ENCODE measurements at regions not wholly inside any gene's neighbourhood (a gene's known extent, or its start where the extent isn't known, plus 50 kb on each side); places are given as distances from the start of the nearest gene placed in this dataset.
A peak's percentile ranks its signal among the peaks of the same experiment; 100 is the strongest.
"Not testable (repeated sequence)": the region's sequence is repeated elsewhere in the genome, so short reads cannot be mapped to it uniquely, and the experiment has no call there.

- no peak for FAIRE-seq
- DNase-seq (ENCODE audit: low spot score): no peak
These were observed 161.3 kb upstream of the AUTS2 start for GRCh38 chr7:69436946-69437345.

DNA sequence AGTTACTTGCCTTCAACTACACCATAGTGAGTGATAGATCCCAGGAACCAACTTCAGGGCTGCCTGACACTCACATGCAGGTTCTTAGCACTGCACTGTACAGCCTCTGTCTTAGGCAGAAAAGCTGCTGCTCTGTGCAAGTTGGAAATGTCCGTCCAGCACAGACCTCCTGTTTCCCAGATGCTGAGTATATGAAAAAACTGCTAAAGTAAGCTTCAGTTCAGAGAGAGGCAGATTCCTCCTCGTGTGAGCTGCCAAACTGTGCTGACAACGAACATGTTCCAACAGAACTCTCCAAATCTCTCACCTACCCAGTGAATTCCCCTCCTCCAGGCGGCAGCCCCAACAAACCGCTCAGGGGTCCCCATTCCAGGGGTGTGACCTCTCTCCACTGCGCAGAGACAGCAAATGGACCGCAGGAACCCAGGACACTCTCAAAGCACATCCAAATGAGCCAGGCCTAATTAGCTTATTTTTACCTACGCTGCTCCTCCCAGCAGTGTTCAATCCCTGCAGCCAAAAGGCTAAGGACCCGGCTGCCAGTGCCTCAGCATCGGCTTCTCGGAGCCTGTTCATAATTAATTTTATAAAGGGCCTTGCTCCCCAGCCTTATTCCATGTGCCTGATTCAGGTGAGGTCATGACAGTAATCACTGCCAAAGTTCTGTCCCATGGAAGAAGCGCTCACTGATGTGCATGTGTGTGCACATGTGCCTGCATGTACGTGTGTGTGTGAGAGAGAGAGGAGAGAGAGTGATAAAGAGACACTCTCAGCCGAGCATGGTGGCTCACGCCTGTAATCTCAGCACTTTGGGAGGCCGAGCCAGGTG is 159.5 kb upstream of the AUTS2 start:
- FAIRE-seq: no peak
- no peak for DNase-seq (ENCODE audit: low spot score)

- DNase-seq (ENCODE audit: low spot score): no peak
- no peak for FAIRE-seq
These were observed 158.5 kb upstream of the AUTS2 start for GRCh38 chr7:69439636-69440325.

GRCh38 chr7:69440976-69441375 is 157.3 kb upstream of the AUTS2 start:
- no peak for DNase-seq (ENCODE audit: low spot score)
- FAIRE-seq: no peak

DNA sequence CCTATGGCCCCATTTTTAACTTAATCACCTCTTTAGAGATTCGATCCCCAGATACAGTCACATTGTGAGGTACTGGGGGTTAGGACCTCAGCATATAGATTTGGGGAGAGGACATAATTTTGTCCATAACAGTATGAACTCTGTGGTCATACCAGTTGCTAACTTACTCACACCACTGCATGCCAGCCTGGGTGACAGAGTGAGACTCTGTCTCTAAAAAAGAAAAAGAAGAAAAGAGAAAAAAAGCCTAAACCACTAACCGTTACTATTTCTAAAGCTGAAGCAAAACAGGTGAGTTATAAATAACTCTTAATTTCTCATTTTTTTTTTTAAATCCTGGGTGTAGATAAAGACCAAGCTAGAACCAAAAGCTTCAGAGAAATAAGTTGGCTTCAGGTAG is 155.1 kb upstream of the AUTS2 start:
- FAIRE-seq (no peak), DNase-seq (ENCODE audit: low spot score) (no peak)

DNA sequence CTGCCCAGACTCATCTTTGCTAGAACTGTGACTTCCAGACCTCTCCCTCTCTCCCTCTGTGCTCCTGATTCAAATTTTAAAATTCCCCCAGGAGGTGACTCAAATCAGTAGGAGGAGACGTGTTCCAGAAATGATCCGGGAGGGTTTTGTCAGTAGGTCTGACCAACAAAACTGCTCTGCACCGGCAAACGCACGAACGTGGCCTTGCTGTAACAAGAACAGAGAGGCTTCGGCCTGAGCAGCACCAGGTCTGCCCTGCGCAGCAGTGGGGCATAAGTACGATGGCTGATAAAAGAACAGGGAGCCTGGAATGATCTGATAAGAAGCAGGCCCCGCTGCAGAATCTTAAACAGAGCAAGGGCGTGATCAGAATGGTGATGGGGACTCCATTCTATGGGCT is 152.7 kb upstream of the AUTS2 start:
- FAIRE-seq: no peak

GRCh38 chr7:69446213-69446612 is 152.1 kb upstream of the AUTS2 start:
- DNase-seq (ENCODE audit: low spot score): not testable (repeated sequence)

More for the DNA sequence above, 152.7 kb upstream of the AUTS2 start:
- no peak for DNase-seq (ENCODE audit: low spot score)

DNA sequence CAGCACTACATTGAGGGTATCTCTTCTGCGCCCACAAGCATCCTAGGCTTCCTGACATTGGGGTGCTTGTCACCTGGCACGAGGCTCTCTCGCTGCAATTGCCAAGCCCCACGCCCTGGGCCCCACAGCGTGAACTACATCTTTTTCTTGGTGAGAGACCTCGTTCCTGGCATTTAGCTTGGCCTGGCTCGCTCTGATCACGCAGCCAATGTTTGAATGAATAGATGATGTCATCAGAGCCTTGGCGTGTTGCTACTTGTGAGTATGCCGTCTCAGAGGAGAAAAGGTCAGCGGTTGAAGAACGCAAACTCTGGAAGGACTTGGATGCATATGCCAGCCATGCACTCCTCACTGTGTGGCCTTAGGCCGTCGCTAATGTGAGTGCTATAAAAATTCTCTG is 150.2 kb upstream of the AUTS2 start:
- DNase-seq (ENCODE audit: low spot score) (no peak), FAIRE-seq (no peak)

More at GRCh38 chr7:69446213-69446612, 152.1 kb upstream of the AUTS2 start:
- FAIRE-seq: not testable (repeated sequence)

- DNase-seq (ENCODE audit: low spot score) (no peak), FAIRE-seq (no peak)
These were observed 147.8 kb upstream of the AUTS2 start for GRCh38 chr7:69450456-69450855.

DNA sequence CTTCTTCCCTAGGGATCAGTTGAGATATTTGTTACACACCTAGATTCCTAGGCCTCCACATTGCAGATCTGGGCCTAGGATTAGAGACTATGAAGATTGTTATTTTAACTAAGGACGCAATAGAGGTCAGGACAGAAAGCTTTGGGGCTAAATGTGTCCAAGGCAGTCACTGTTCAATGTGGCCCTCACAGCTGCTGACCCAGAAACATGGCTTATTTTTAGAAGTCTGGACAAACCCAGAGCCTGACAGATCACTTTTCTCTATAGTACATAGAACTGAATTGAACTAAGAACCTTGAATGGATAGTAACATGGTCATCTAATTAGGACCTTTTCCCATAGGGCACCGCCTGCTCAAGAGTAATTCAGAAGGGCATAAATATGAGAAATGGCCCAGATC is 146.6 kb upstream of the AUTS2 start:
- DNase-seq (ENCODE audit: low spot score) (no peak), FAIRE-seq (no peak)

DNA sequence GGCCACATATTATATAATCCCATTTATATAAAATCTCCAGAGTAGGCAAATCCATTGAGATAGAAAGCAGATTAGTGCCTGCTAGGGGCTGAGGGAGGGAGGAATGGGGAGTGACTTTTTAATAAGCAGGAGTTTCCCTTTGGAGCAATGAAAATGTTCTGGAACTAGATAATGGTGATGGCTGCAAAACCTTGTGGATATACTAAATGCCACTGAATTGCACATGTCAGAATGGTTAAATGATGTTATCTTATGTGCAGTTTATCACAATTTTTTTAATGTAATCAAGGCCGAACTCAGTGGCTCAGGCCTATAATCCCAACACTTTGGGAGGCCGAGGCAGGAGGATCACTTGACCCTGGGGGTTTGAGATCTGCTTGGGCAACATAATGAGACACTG is 145.5 kb upstream of the AUTS2 start:
- DNase-seq (ENCODE audit: low spot score): no peak
- no peak for FAIRE-seq

DNA sequence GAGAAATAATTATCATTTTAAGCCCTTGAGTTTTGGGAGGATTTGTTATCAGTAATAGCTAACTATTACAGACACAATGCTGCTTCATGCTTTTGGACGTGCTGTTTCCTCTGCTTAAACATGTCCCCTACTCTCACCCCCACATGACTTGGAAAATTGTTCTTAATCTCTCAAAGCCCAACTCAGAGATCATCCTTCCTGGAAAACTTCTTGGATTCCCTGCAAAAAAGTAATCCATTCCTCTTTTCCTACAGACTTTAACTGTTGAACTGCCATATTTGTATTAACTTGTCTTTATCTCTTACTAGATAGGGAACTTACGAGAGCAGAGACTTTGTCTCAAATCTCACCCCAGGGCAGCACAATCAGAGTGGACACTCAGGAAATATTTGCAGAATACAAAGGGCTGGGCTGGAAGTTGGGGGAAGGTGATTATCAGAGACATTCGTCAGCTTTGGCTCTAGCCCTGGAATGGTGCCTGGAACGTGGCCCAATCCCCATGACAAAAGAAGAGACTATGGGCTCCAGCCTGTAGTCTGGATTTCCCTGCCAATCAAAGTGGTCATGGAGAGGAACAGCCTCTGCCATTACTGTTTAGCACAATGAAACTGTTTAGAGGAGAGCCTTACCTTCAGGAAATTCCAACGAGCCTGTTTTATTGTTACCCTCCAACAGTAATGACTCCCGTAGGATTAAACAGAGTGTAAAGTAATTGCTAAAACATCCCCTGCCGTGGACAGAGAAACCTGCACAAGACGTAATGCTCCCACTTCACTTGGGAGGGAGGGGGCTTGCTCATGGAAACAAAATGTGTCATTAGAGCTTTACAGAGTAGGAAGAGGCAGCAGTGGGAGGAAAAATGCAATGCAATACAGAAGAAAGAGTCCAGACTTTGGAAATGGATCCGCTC is 140.4 kb upstream of the AUTS2 start:
- FAIRE-seq (no peak), DNase-seq (ENCODE audit: low spot score) (peak; percentile 47)

GRCh38 chr7:69464035-69464434 is 134.2 kb upstream of the AUTS2 start:
- FAIRE-seq (no peak), DNase-seq (ENCODE audit: low spot score) (no peak)

DNA sequence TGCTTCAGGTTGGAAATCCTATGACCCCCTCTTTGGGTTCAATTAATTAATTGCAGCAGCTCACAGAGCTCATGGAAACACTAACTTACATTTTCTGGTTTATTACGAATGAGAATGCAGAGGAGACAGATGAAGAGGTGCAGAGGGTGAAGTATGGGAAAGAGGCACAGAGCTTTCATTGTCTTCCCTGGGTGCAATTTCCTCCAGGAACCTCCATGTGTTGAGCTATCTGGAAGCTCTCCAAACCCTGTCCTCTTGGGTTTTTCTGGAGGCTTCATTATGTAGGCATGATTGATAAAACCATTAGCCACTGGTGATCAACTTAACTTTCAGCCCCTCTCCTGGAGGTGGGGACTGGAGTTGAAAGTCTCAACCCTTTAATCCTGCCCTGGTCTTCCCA is 133.0 kb upstream of the AUTS2 start:
- DNase-seq (ENCODE audit: low spot score): no peak
- FAIRE-seq: no peak

DNA sequence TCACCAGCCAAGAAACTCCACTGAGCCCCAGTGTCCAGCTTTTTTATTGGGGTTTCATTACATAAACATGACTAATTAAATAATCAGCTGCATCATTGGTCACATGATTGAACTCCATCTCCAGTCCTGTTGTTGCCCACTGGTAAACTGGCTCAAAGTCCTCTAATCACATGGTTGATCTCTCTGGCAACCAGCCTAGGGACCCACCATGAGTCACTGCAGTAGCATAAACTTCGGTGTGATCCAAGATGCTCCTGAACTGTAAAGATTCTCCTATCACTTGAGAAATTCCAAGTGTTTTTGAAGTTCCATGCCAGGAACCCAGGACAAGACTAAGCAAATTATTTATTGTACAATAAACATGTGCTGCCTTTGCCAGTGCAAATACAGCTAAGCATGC is 130.4 kb upstream of the AUTS2 start:
- FAIRE-seq (no peak), DNase-seq (ENCODE audit: low spot score) (no peak)

GRCh38 chr7:69476416-69476815 is 121.9 kb upstream of the AUTS2 start:
- no peak for FAIRE-seq

GRCh38 chr7:69482676-69483075 is 115.6 kb upstream of the AUTS2 start:
- DNase-seq (ENCODE audit: low spot score): no peak
- FAIRE-seq: no peak

More at GRCh38 chr7:69476416-69476815, 121.9 kb upstream of the AUTS2 start:
- no peak for DNase-seq (ENCODE audit: low spot score)

- DNase-seq (ENCODE audit: low spot score) (no peak), FAIRE-seq (no peak)
These were observed 108.7 kb upstream of the AUTS2 start for GRCh38 chr7:69489533-69489932.

DNA sequence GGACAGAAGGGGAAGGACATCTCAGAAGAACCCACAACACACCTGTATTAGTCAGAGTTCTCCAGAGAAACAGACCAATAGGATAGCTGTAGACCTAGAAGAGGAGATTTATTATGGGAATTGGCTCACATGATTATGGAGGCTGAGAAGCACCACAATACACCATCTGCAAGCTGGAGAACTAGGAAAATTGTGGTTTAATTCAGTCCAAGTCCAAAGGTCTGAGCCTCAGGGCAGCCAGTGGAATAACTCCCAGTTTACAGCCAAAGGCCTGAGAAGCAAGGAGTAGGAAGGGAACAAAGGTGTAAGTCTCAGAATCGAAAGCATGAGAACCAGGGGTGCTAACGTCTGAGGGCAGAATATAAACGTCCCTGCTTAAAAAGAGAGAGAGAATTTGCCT is 99.6 kb upstream of the AUTS2 start:
- FAIRE-seq: no peak

DNA sequence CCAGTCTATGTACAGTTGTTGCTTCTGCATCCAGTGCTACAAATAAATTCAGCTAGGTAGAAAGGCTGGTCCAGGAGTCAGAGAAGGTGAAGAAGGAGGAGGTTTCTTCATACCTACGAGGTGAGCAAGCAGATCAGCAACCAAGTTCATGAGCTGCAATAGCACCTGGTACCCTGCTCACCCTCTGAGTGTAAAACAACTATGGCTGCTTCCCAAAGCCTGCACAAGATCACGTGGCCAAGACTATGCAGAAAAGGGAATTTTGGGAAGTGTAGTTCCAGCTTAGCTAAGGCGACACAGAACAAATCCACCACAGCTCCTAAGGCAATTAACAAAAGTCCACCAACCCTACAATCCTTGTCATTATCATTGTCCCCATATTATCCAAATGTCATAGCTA is 95.9 kb upstream of the AUTS2 start:
- DNase-seq (ENCODE audit: low spot score): no peak
- FAIRE-seq: no peak

More for the DNA sequence above, 99.6 kb upstream of the AUTS2 start:
- DNase-seq (ENCODE audit: low spot score): no peak

GRCh38 chr7:69504733-69505420 is 93.4 kb upstream of the AUTS2 start:
- FAIRE-seq (no peak), DNase-seq (ENCODE audit: low spot score) (no peak)

Data from urothelium cell line (cell line).